Kasumi-1 (cell line): ENCODE measurements at regions not wholly inside any gene's neighbourhood (a gene's known extent, or its start where the extent isn't known, plus 50 kb on each side); places are given as distances from the start of the nearest gene placed in this dataset.

Experiments used
- DNase-seq, 2 experiments: peaks; one replicate each; lab custom pipeline; 2025; lab: John Stamatoyannopoulos, UW

- no peak for DNase-seq
These were observed 138.6 kb downstream of the ERMARD start for GRCh38 chr6:169890049-169890448.

DNA sequence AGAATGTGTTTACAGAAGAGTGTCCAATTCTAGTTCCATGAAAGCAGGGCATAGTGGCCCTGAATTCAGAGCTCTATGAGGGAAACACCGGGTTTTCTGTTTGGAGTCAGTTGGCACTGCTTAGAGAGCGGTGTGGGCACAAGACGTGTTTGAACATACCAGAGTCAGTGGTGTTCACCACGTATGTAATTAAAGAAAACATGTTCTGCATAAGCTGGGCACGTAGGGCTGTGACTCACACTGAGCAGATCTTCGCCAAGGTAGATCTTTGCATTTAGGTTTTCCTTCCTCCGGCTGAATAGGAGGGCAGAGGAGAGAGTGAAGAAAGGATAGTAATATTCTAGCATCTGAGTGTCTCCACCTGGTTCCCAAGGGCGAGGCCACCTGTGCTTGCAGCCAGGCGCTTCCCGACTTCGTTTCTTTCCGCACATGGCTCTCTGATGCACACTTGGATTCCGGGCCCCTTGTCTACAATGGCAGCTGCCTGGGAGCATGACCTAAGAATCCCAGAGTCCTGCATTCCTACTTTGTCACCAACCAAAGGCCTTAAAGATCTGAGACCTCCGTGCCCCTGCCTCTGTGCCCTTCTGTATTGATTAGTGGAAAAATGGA, 136.2 kb downstream of the ERMARD start:
- DNase-seq: no peak

DNA sequence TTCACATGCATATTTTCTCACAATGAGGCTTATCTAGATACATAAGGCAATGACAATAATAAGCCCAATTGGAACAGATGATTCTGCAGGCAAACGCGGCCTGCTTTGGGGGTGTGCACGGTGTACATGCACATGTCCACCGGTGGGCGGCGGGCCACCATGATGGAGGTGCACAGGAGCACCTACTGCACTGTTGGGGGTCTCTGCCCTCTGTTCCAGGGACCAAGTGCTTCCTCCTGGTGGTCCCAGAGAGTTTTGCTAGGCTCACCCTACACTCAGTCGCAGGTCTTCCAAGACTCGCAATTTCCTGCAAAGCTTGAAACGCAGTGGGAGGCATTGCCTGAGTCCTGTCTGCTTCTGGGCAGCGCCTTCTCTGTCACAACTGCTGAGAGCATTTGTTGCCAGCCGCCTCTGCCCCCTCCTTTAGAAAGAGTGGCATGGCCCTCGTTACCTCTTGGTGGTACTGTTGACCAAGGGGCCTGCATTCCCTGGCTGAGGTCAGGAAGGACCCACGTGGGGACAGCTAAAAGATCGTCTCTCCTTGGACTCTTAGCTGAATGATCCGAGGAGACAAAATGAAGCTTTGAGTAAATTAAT, 135.3 kb downstream of the ERMARD start:
- no peak for DNase-seq

GRCh38 chr6:169885831-169886230, 134.4 kb downstream of the ERMARD start:
- no peak for DNase-seq

DNA sequence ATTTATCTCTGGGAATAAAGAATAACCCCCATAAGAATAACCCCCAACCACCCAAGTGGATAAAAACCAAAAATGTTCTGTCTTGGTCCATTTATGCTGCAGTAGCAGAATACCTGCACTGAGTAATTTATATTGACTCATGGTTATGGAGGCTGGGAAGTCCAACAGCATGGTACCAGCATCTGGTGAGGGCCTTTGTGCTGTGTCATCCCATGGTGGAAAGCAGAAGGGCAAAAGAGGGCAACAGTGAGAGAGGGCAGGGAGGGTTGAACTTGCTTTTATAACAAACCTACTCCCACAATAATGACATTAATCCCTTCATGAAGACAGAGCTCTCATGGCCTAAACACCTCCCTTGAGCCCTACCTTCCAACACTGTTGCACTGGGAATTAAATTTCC, 133.7 kb downstream of the ERMARD start:
- DNase-seq: no peak

GRCh38 chr6:169884158-169884557, 132.7 kb downstream of the ERMARD start:
- DNase-seq: no peak

GRCh38 chr6:169883316-169883715, 131.9 kb downstream of the ERMARD start:
- no peak for DNase-seq

- DNase-seq: no peak
These were observed 130.6 kb downstream of the ERMARD start for GRCh38 chr6:169881976-169882375.

DNA sequence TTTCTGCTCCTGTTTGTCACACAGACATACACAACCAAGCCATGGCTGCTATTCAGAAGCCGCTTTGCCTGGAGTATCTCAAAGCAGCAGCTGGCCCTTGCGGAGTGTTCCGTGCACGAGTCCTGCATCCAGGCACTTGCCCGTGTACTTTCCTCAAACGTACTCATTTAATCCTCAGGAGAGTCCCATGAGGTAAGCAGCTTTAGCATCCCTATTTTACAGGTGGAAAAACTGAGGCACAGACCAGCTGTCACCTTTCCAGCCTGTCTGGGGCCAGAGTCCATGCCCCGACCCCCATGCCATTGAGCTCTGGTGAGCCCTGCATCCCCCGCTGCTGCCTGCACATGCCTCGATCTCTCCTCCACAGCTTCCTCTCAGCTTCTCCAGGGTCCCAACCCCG, 130.0 kb downstream of the ERMARD start:
- DNase-seq: no peak

DNA sequence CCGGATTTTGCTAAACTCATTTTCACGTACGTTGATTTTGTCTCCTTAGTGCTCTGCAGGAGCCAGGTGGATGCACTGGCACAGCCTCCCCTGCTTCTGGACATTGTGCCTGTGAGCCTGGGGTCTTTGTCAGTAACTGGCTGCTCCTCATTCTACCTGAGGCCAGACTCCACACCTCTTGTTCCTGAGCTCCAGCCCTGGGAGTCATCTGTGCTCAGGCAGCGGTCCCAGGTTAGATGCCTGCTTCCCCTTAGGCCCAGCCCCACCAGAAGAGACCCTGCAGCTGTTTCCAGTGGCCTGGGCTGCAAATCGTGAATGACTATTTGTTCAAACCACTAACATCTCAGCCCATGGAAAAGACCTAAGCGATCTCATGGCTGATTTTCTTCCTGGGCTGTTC, 129.1 kb downstream of the ERMARD start:
- no peak for DNase-seq

- no peak for DNase-seq
These were observed 117.9 kb downstream of the ERMARD start for GRCh38 chr6:169869301-169869700.

DNA sequence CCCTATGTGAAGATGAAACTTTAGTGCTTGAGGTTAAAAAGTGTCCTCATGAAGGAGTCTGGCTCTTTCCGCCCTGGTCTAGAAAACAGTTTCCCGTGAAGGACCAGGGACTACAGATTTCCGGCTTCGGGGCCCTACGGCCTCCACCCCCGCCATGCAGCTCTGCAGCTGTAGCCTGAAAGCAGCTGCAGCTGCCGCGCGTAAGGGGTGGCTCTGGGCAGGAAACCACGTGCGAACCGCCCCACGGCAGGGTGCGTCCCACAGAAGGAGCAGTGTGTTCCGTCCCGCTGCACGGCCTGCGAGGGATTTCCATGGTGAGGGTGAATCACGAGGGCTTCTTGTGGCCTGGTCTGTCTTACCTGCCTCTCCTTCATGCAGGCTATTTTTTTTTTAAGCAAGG, 117.0 kb downstream of the ERMARD start:
- DNase-seq: peak; percentile 85 to 91

DNA sequence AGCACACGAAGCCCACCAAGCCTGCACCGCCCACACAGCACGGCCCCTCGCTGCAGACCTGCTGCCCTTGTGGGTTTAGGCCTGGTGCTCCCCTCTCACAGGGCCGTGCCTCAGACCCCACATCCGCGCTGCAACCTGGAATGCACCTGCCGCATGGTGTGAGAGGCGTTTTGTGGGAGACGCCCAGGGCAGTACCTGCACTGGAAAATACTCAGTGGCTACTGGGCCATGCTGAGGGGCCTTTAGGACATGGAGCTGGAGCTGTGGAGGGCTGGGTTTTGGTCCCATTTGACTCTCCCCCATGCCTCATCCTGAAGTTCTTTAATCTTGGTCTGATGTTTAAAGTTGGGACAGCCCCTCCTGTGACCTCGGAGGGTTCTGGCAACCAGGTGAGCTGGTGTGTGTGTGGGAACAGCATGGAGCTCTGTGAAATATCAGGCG, 116.3 kb downstream of the ERMARD start:
- DNase-seq: no peak

GRCh38 chr6:169866668-169867521, 115.5 kb downstream of the ERMARD start:
- DNase-seq: no peak

DNA sequence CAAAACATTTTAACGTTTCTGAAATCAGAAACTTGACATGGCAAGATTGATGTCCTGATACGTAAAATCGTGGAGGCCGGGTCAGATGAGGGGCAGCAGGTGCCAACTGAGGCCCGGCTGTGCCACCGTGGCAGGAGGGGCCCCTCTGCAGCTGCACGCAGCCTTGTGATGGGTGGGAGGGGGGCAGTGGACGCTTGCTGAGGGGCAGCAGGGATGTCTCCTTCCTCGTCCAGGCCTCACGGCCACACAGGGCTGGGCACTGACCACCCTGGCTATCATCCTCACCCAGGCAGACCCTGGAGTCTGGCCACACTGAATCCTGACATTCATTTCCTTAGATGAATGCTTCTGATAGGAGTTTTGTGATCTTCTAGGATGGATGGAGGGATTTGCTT, 114.7 kb downstream of the ERMARD start:
- DNase-seq: no peak

DNA sequence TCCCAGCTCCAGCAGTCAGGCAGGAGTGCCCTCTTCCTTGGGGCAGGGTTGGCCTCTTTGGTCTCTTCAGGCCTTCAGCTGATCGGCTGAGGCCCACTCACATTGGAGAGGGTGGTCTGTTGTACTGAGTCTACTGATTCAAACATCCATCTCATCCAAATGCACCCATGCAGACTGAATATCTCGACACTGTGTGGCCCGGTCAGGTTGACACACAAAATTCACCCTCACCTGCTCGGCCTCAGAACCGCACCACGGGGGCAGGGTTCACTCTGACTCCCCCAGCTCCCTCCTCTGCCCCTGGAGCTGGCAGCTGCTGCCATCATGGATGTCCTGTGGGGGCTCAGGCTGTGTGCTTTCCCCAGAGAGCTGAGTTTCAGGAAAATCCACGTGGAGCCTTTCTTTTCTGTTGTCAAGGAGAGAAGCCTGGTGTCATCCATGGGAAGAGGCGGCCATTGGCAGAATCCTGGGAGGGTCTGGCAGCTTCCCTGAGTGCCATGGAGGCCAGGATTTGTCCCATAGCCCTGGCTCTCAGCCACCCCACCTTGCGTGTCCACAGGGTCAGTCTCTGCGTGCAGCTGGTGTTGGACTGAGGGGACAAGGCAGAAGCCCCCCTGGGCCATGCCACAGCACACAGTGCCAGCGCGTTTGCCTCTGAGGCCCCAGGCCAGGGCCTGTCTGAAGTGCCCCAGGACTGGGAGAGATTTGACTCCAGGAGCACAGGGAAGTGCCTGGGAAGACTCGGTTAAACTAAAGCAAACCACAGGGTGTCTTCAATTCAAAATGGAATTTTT, 114.1 kb downstream of the ERMARD start:
- DNase-seq: no peak

GRCh38 chr6:169864148-169865020, 113.0 kb downstream of the ERMARD start:
- no peak for DNase-seq

- DNase-seq: no peak
These were observed 112.3 kb downstream of the ERMARD start for GRCh38 chr6:169863710-169864109.

DNA sequence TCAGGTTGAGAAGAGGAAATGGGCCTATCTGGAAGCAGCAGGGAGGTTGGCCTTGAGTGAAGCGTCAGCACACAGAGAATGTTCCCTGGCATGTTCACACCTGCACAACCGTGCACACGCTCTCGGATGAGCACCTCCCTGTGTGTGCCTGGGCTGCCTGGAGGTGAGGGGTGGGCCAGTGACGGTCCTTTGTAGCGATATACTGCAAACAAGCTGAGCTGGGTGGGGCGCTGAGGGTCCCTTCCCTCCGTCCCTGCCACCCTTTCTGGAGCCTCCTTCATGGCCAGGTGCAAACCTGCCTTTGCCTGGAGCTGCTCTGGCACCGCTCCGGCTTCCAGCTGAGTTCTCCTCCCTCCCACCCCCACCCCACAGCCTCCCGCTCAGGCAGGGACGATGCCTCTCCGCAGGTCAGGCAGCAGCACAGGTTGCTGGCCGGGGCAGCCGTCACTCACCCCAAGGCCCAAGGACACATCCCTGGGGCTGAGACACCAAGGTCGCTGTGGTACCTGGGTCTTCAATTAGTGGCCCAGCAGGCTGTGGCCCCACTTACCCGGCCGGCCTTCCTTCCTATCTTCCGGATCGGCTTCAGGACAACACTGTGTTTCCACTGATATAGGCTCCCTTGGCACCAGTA, 111.6 kb downstream of the ERMARD start:
- no peak for DNase-seq

GRCh38 chr6:169862043-169862891, 110.8 kb downstream of the ERMARD start:
- DNase-seq: peak in 1 of 2 experiments; percentile 2
